ENCODE measurements at regions not wholly inside any gene's neighbourhood (a gene's known extent, or its start where the extent isn't known, plus 50 kb on each side); places are given as distances from the start of the nearest gene placed in this dataset.
A peak's percentile ranks its signal among the peaks of the same experiment; 100 is the strongest.
"Not testable (repeated sequence)": the region's sequence is repeated elsewhere in the genome, so short reads cannot be mapped to it uniquely, and the experiment has no call there.

DNA sequence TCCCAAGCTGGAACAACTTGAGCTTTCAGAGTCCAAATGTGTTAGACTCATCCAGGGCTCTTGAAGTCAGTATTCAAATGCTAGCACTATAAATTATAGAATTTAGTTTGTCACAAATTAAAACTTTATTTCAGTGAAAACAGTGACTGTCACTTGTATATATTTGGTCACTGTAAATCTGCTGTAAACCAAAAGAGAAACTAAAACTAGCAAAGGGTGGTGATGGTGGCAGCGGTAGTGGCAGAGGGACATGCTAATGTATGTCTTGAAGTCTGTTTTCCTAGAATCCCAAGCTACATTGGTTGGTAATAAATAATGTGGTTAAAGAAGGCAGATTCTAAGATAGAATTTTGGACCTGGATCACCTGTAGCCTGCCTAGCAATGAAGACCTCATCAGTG lies 140.4 kb upstream of the CENPW start:
- H3K4me1 Mint-ChIP-seq: peaks cover 10% of the 10 kb centered on the region
- H3K9me3 Mint-ChIP-seq: no peaks in the 10 kb centered on the region
- ChIA-PET CTCF (no interaction called here), POLR2A (no interaction called here)
- no peaks in the 10 kb centered on the region for H3K27me3 Mint-ChIP-seq
- H3K27ac Mint-ChIP-seq: peak overlapping the region; percentile 19
- H3K4me3 Mint-ChIP-seq: peak overlapping the region; percentile 56
- peak; percentile 22 for DNase-seq
- H3K36me3 Mint-ChIP-seq (ENCODE audit: low read depth): no peaks in the 10 kb centered on the region

- DNase-seq: no peak
- Mint-ChIP-seq H3K4me1 (peaks cover 10% of the 10 kb centered on the region), H3K9me3 (no peaks in the 10 kb centered on the region), H3K27me3 (no peaks in the 10 kb centered on the region), H3K27ac (no peak overlapping the region), H3K36me3 (ENCODE audit: low read depth) (no peaks in the 10 kb centered on the region), H3K4me3 (no peak overlapping the region)
- ChIA-PET POLR2A (no interaction called here), CTCF (no interaction called here)
These were observed 137.2 kb upstream of the CENPW start for GRCh38 chr6:126202707-126203106.

GRCh38 chr6:126204126-126204525 lies 135.8 kb upstream of the CENPW start:
- CTCF ChIA-PET: no interaction called here
- H3K4me3 Mint-ChIP-seq: no peak overlapping the region

DNA sequence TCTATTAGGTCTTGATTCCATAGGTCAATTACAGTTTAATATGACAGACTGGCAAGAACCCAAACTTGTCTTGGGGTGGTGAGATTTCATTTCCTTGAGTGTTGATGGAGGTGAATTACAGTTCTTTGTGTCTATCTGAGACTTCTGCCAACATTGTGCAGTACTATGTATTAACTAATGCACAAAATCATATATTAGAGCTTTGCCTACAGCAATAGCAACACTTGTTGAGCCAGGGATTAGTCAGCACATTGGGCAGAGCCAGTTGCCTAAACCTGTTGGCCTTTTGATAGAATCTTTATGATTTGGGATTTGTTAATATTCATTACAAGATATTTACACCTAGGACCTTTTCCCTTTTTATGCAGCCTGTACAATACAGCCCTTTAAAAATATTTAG lies 135.3 kb upstream of the CENPW start:
- Mint-ChIP-seq H3K36me3 (ENCODE audit: low read depth) (no peaks in the 10 kb centered on the region), H3K27ac (no peak overlapping the region), H3K27me3 (no peaks in the 10 kb centered on the region), H3K9me3 (no peaks in the 10 kb centered on the region), H3K4me1 (peaks cover 4% of the 10 kb centered on the region), H3K4me3 (no peak overlapping the region)
- ChIA-PET CTCF (no interaction called here), POLR2A (no interaction called here)
- DNase-seq: no peak

More at GRCh38 chr6:126204126-126204525, 135.8 kb upstream of the CENPW start:
- DNase-seq: no peak
- POLR2A ChIA-PET: no interaction called here
- Mint-ChIP-seq H3K27ac (no peak overlapping the region), H3K27me3 (no peaks in the 10 kb centered on the region), H3K4me1 (peaks cover 9% of the 10 kb centered on the region), H3K36me3 (ENCODE audit: low read depth) (no peaks in the 10 kb centered on the region), H3K9me3 (no peaks in the 10 kb centered on the region)

DNA sequence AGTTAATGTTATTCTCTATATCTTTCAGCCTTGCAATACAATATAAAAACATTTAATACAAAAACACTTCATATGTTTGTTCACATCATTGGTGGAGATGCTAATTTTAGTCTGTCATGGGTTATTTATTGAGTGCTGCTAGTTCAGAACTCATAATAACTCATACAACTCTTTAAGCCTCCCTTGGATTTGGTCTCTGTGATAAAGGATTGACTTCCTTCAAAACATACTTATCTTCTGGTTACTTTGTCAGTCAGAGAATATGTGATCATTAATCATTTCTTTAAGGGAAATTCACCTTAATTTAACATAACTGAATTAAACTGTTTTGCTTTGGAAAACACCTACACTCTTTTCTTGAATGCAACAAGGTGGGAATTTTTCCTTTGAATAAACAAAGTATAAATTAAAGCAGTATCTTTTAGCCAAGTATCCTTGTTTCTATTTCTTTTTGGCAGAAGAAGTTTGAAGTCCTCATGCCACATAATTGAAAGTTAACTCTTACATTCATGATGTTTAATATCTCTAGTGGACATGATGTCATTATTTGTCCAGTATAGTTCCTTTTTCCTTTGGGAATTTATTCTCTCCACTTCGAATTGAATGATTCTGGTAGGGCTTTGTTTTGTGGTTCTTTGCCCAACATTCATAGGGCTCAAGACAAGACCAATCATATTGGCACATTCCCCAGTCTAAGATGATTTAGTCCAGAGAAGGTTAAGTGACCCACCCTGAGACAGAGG lies 133.2 kb upstream of the CENPW start:
- Mint-ChIP-seq H3K27ac (no peak overlapping the region), H3K27me3 (no peaks in the 10 kb centered on the region), H3K36me3 (ENCODE audit: low read depth) (no peaks in the 10 kb centered on the region), H3K4me3 (no peak overlapping the region), H3K9me3 (no peaks in the 10 kb centered on the region), H3K4me1 (no peaks in the 10 kb centered on the region)
- ChIA-PET POLR2A (no interaction called here), CTCF (no interaction called here)
- DNase-seq: no peak

GRCh38 chr6:126210398-126211075 lies 129.4 kb upstream of the CENPW start:
- no peak overlapping the region for H3K27ac Mint-ChIP-seq
- H3K4me3 Mint-ChIP-seq: no peak overlapping the region
- ChIA-PET CTCF (no interaction called here), POLR2A (no interaction called here)
- peaks cover 2% of the 10 kb centered on the region for H3K27me3 Mint-ChIP-seq
- no peak for DNase-seq
- H3K9me3 Mint-ChIP-seq: no peaks in the 10 kb centered on the region
- no peaks in the 10 kb centered on the region for H3K4me1 Mint-ChIP-seq
- no peaks in the 10 kb centered on the region for H3K36me3 Mint-ChIP-seq (ENCODE audit: low read depth)

GRCh38 chr6:126217497-126217896 lies 122.4 kb upstream of the CENPW start:
- no peak overlapping the region for H3K27ac Mint-ChIP-seq
- DNase-seq: no peak
- CTCF ChIA-PET: no interaction called here
- no peaks in the 10 kb centered on the region for H3K4me1 Mint-ChIP-seq
- H3K4me3 Mint-ChIP-seq: no peak overlapping the region
- no peaks in the 10 kb centered on the region for H3K9me3 Mint-ChIP-seq
- H3K27me3 Mint-ChIP-seq: peaks cover 2% of the 10 kb centered on the region
- POLR2A ChIA-PET: no interaction called here
- H3K36me3 Mint-ChIP-seq (ENCODE audit: low read depth): no peaks in the 10 kb centered on the region

GRCh38 chr6:126220901-126221300 lies 119.0 kb upstream of the CENPW start:
- H3K4me1 Mint-ChIP-seq; H3K36me3 Mint-ChIP-seq (ENCODE audit: low read depth); H3K4me3 Mint-ChIP-seq; DNase-seq; H3K27ac Mint-ChIP-seq; POLR2A ChIA-PET; H3K27me3 Mint-ChIP-seq; H3K9me3 Mint-ChIP-seq: not testable (repeated sequence)
- CTCF ChIA-PET: interaction anchor here (0.6 kb wide), 1 partner anchor 15 kb away, joined by 3 read pairs; no protein-coding TSS in a partner anchor

- no peak for DNase-seq
- Mint-ChIP-seq H3K27ac (no peak overlapping the region), H3K4me1 (no peaks in the 10 kb centered on the region), H3K27me3 (no peaks in the 10 kb centered on the region), H3K9me3 (no peaks in the 10 kb centered on the region), H3K4me3 (no peak overlapping the region), H3K36me3 (ENCODE audit: low read depth) (no peaks in the 10 kb centered on the region)
- POLR2A ChIA-PET: no interaction called here
- CTCF ChIA-PET: interaction anchor here (0.7 kb wide), 1 partner anchor 1417 kb away, joined by 4 read pairs; no protein-coding TSS in a partner anchor
These were observed 111.8 kb upstream of the CENPW start for GRCh38 chr6:126227833-126228702.

DNA sequence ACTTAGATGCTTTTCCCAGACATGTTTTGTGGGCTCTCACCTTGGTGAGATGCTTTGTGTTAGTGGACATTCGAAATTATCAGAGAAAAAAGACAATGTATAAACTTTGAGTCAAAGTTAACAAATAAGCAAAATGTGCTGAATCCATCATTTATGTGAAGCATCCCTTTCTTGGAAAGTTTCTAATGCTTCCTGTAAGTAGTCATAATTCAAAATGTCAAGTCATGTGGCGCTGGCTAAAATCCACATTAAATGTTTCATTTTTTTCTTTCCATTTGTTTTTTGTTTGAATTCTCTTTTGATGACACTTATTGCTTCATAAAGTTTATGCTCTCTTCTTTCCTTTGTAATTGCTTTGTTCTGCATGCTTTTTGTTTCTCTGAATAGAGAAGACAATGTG lies 107.2 kb upstream of the CENPW start:
- Mint-ChIP-seq H3K9me3 (no peaks in the 10 kb centered on the region), H3K4me3 (no peak overlapping the region), H3K27me3 (no peaks in the 10 kb centered on the region), H3K4me1 (no peaks in the 10 kb centered on the region), H3K36me3 (ENCODE audit: low read depth) (no peaks in the 10 kb centered on the region), H3K27ac (no peak overlapping the region)
- DNase-seq: no peak
- ChIA-PET CTCF (no interaction called here), POLR2A (no interaction called here)

DNA sequence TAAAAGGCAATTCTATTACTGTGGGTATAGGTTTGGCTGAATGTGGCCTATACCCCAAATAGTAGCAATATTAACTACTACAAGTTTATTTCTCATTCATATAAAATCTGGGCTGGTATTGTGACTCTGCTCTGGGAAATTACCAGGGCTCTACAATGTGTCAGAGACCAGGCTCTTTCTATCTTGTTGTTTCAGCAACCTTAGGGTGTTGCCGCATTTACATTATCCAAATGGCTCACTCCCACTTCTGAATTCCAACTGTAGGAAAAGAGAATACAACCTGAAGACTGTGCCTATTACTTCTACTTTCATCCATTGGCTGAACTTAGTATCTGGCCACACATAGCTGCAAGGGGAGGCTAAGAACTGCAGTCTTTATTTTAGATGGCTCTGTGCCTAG lies 106.7 kb upstream of the CENPW start:
- Mint-ChIP-seq H3K27ac (no peak overlapping the region), H3K9me3 (no peaks in the 10 kb centered on the region), H3K36me3 (ENCODE audit: low read depth) (no peaks in the 10 kb centered on the region), H3K4me1 (no peaks in the 10 kb centered on the region), H3K27me3 (no peaks in the 10 kb centered on the region), H3K4me3 (no peak overlapping the region)
- no peak for DNase-seq
- CTCF ChIA-PET: no interaction called here
- POLR2A ChIA-PET: no interaction called here

GRCh38 chr6:126235363-126235762 lies 104.6 kb upstream of the CENPW start:
- ChIA-PET POLR2A (no interaction called here), CTCF (no interaction called here)
- Mint-ChIP-seq H3K9me3 (no peaks in the 10 kb centered on the region), H3K27me3 (no peaks in the 10 kb centered on the region), H3K4me3 (no peak overlapping the region), H3K36me3 (ENCODE audit: low read depth) (no peaks in the 10 kb centered on the region), H3K4me1 (no peaks in the 10 kb centered on the region), H3K27ac (no peak overlapping the region)
- DNase-seq: no peak

GRCh38 chr6:126245077-126245476 lies 94.8 kb upstream of the CENPW start:
- Mint-ChIP-seq H3K4me1 (no peaks in the 10 kb centered on the region), H3K4me3 (no peak overlapping the region), H3K27me3 (no peaks in the 10 kb centered on the region), H3K36me3 (ENCODE audit: low read depth) (no peaks in the 10 kb centered on the region), H3K27ac (no peak overlapping the region), H3K9me3 (no peaks in the 10 kb centered on the region)
- CTCF ChIA-PET: no interaction called here
- DNase-seq: no peak
- POLR2A ChIA-PET: no interaction called here

Data from activated CD4-positive, alpha-beta memory T cell treated with anti-CD3 and anti-CD28 coated beads, Interleukin-2, amount 10 ng/mL, durations not matched to agents 7 days and 5 days (primary cell).